Osteoblast (primary cell): ENCODE measurements at regions not wholly inside any gene's neighbourhood (a gene's known extent, or its start where the extent isn't known, plus 50 kb on each side); places are given as distances from the start of the nearest gene placed in this dataset.
"Not testable (repeated sequence)": the region's sequence is repeated elsewhere in the genome, so short reads cannot be mapped to it uniquely, and the experiment has no call there.

Experiments
- DNase-seq: peaks from one replicate; pipeline ENCODE4 v3.0.0; 2011; ENCODE audit warnings: low spot score, mixed read lengths; ENCODE audit not compliant: insufficient read length; ENCODE audit errors: missing footprints
- H2AFZ ChIP-seq: 2 replicates; pipeline ENCODE4 v1.6.0; 2011; ENCODE audit warnings: mild to moderate bottlenecking, low read length
- H3K27ac ChIP-seq: 2 replicates; pipeline ENCODE4 v1.5.1; 2011; ENCODE audit warnings: mild to moderate bottlenecking, low read depth, low read length, moderate library complexity
- H3K27me3 ChIP-seq: 2 replicates; pipeline ENCODE4 v1.6.0; 2012; ENCODE audit warnings: mild to moderate bottlenecking, control low read depth, inconsistent platforms, low read length, moderate library complexity; ENCODE audit not compliant: insufficient read depth
- H3K36me3 ChIP-seq: 2 replicates; pipeline ENCODE4 v1.5.1; 2011; ENCODE audit warnings: mild to moderate bottlenecking, low read length, control low read depth, moderate library complexity; ENCODE audit not compliant: insufficient read depth
- H3K4me1 ChIP-seq: 2 replicates; pipeline ENCODE4 v1.5.1; 2011; ENCODE audit warnings: mild to moderate bottlenecking, low read length, control low read depth, moderate library complexity; ENCODE audit not compliant: insufficient read depth
- H3K4me2 ChIP-seq: 2 replicates; pipeline ENCODE4 v1.6.0; 2011; ENCODE audit warnings: mild to moderate bottlenecking, low read length; ENCODE audit not compliant: insufficient read depth
- H3K4me3 ChIP-seq: fragments of 200-600 bp; sonication (generic); 3 replicates; pipeline ENCODE4 v1.5.1; 2012; ENCODE audit warnings: mild to moderate bottlenecking, low read length, inconsistent platforms; ENCODE audit not compliant: insufficient read depth
- H3K79me2 ChIP-seq: 2 replicates; pipeline ENCODE4 v1.6.0; 2012; ENCODE audit warnings: mild to moderate bottlenecking, low read length, control low read depth, inconsistent platforms; ENCODE audit not compliant: insufficient read depth
- H3K9me3 ChIP-seq: 2 replicates; pipeline ENCODE4 v1.5.1; 2011; ENCODE audit warnings: low read depth, low read length, control low read depth
- H4K20me1 ChIP-seq: 2 replicates; pipeline ENCODE4 v1.6.0; 2012; ENCODE audit warnings: mild to moderate bottlenecking, low read length, control low read depth; ENCODE audit not compliant: insufficient read depth
- CTCF ChIP-seq: IDR thresholded peaks from 2 replicates; pipeline ENCODE4 v1.5.1; 2011; ENCODE audit warnings: mild to moderate bottlenecking, low read depth, low read length, moderate library complexity; ENCODE audit errors: extremely low read depth

DNA sequence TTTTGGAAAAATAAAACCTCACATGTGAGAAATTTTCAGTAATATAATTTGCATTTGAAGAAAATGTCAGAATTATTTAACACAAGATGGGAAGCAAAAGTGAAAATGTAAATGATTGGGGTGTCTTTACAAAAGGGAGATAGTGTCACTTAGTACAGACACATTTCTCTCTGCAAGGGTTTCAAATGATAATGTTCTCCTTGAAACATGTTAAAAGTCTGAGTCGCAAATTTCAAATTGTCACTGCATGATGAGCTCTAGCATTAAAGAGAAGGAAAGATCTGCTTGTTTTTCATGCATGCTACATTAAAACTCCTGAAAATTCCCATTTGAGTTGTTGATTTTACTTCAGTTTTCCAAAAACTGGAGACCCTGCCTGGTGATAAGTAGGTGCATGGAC, 122.0 kb upstream of the LDB2 start:
- H2AFZ ChIP-seq, result no peak overlapping the region
- no peaks in the 10 kb centered on the region for H3K27me3 ChIP-seq
- no peaks in the 10 kb centered on the region for H3K36me3 ChIP-seq
- no peaks in the 10 kb centered on the region for H3K9me3 ChIP-seq
- no peaks in the 10 kb centered on the region for H3K79me2 ChIP-seq
- H4K20me1 ChIP-seq, result no peaks in the 10 kb centered on the region
- H3K4me2 ChIP-seq, result no peak overlapping the region
- TF ChIP-seq CTCF, result no peak
- H3K4me3 ChIP-seq, result no peak overlapping the region
- peaks cover 7% of the 10 kb centered on the region for H3K4me1 ChIP-seq
- DNase-seq, result no peak
- no peak overlapping the region for H3K27ac ChIP-seq

GRCh38 chr4:17018621-17019020, 120.2 kb upstream of the LDB2 start:
- not testable (repeated sequence) for H2AFZ ChIP-seq, H3K4me2 ChIP-seq, H3K9me3 ChIP-seq, DNase-seq, H3K79me2 ChIP-seq, H3K27me3 ChIP-seq, H3K27ac ChIP-seq, H3K4me1 ChIP-seq, H3K4me3 ChIP-seq, H3K36me3 ChIP-seq, H4K20me1 ChIP-seq

GRCh38 chr4:17018013-17018412, 119.6 kb upstream of the LDB2 start:
- Histone ChIP-seq H3K9me3 (no peaks in the 10 kb centered on the region), H2AFZ (peak overlapping the region; percentile 43), H3K27ac (no peak overlapping the region), H3K4me3 (no peak overlapping the region), H3K4me1 (peaks cover 4% of the 10 kb centered on the region), H4K20me1 (no peaks in the 10 kb centered on the region), H3K27me3 (no peaks in the 10 kb centered on the region), H3K36me3 (no peaks in the 10 kb centered on the region), H3K79me2 (no peaks in the 10 kb centered on the region), H3K4me2 (no peak overlapping the region)
- DNase-seq, result no peak
- TF ChIP-seq CTCF, result no peak

GRCh38 chr4:17013382-17014006, 115.0 kb upstream of the LDB2 start:
- Histone ChIP-seq H3K4me1 (peaks cover 4% of the 10 kb centered on the region), H3K27me3 (no peaks in the 10 kb centered on the region), H3K4me2 (no peak overlapping the region), H3K4me3 (no peak overlapping the region), H2AFZ (peak overlapping the region; percentile 47), H3K9me3 (no peaks in the 10 kb centered on the region), H3K36me3 (no peaks in the 10 kb centered on the region), H4K20me1 (no peaks in the 10 kb centered on the region), H3K27ac (no peak overlapping the region), H3K79me2 (no peaks in the 10 kb centered on the region)
- no peak for DNase-seq
- TF ChIP-seq CTCF, result no peak
